SK-N-SH treated with all-trans-retinoic acid at 6 μM for 48 hours (cell line): ENCODE measurements at regions not wholly inside any gene's neighbourhood (a gene's known extent, or its start where the extent isn't known, plus 50 kb on each side); places are given as distances from the start of the nearest gene placed in this dataset.

ENCODE experiments used
- ATAC-seq: fragments of 200-7000 bp; cut with Tn5 transposase; 3 replicates; pipeline ENCODE4 v1.9.1; 2020; ENCODE audit warnings: mild to moderate bottlenecking, moderate library complexity
- ARNTL ChIP-seq: fragments of 450-650 bp; formaldehyde crosslinking; IDR thresholded peaks from 2 replicates; pipeline ENCODE4 v1.5.0; 2020; ENCODE audit warnings: low read depth, mild to moderate bottlenecking, moderate library complexity, borderline replicate concordance
- BACH2 ChIP-seq: fragments of 250-450 bp; sonication (Bioruptor Pico); IDR thresholded peaks from 2 replicates; pipeline ENCODE4 v1.9.0; 2021; ENCODE audit warnings: mild to moderate bottlenecking, borderline replicate concordance
- CREB5 ChIP-seq: fragments of 250-450 bp; sonication (Bioruptor Pico); IDR thresholded peaks from 2 replicates; pipeline ENCODE4 v1.5.1; 2020; ENCODE audit warnings: low read depth, mild to moderate bottlenecking, moderate library complexity
- CSDC2 ChIP-seq: fragments of 250-450 bp; sonication (Bioruptor Pico); IDR thresholded peaks from 2 replicates; pipeline ENCODE4 v1.5.0; 2020; ENCODE audit warnings: mild to moderate bottlenecking, moderate library complexity
- CSRNP3 ChIP-seq: fragments of 250-450 bp; sonication (Bioruptor Pico); IDR thresholded peaks from 2 replicates; pipeline ENCODE4 v1.5.1; 2021; ENCODE audit warnings: mild to moderate bottlenecking, moderate library complexity
- ESRRG ChIP-seq: fragments of 250-450 bp; sonication (Bioruptor Pico); IDR thresholded peaks from 2 replicates; pipeline ENCODE4 v1.6.1; 2021; ENCODE audit warnings: mild to moderate bottlenecking
- GLIS3 ChIP-seq: fragments of 250-450 bp; sonication (Bioruptor Pico); IDR thresholded peaks from 2 replicates; pipeline ENCODE4 v1.5.0; 2020; ENCODE audit warnings: mild to moderate bottlenecking, moderate library complexity
- ISL1 ChIP-seq: fragments of 250-450 bp; sonication (Bioruptor Pico); IDR thresholded peaks from 2 replicates; pipeline ENCODE4 v2.1.2; 2022; ENCODE audit warnings: mild to moderate bottlenecking, moderate library complexity
- OSR1 ChIP-seq: fragments of 250-450 bp; sonication (Bioruptor Pico); IDR thresholded peaks from 2 replicates; pipeline ENCODE4 v1.8.0; 2022; ENCODE audit warnings: moderate library complexity, mild to moderate bottlenecking, inconsistent platforms
- POU6F1 ChIP-seq: fragments of 250-450 bp; sonication (Bioruptor Pico); IDR thresholded peaks from 2 replicates; pipeline ENCODE4 v1.8.0; 2021; ENCODE audit warnings: low read depth, mild to moderate bottlenecking, moderate library complexity, borderline replicate concordance
- PPARA ChIP-seq: fragments of 250-450 bp; sonication (Bioruptor Pico); IDR thresholded peaks from 2 replicates; pipeline ENCODE4 v1.5.0; 2020; ENCODE audit warnings: mild to moderate bottlenecking, borderline replicate concordance
- RARB ChIP-seq: fragments of 250-450 bp; sonication (Bioruptor Pico); IDR thresholded peaks from 2 replicates; pipeline ENCODE4 v1.8.0; 2021; ENCODE audit warnings: mild to moderate bottlenecking, moderate library complexity
- SNAI2 ChIP-seq: fragments of 250-450 bp; sonication (Bioruptor Pico); IDR thresholded peaks from 2 replicates; pipeline ENCODE4 v1.5.0; 2020; ENCODE audit warnings: mild to moderate bottlenecking, moderate library complexity
- TCF4 ChIP-seq: fragments of 250-450 bp; sonication (Bioruptor Pico); IDR thresholded peaks from 2 replicates; pipeline ENCODE4 v1.8.0; 2021; ENCODE audit warnings: mild to moderate bottlenecking, moderate library complexity, borderline replicate concordance
- TOX ChIP-seq: fragments of 250-450 bp; sonication (Bioruptor Pico); IDR thresholded peaks from 2 replicates; pipeline ENCODE4 v1.8.0; 2021; ENCODE audit warnings: mild to moderate bottlenecking, moderate library complexity, borderline replicate concordance
- TSHZ2 ChIP-seq: fragments of 250-450 bp; sonication (Bioruptor Pico); IDR thresholded peaks from 2 replicates; pipeline ENCODE4 v1.5.0; 2020; ENCODE audit warnings: mild to moderate bottlenecking, moderate library complexity
- ZC3H10 ChIP-seq: fragments of 250-450 bp; sonication (Bioruptor Pico); IDR thresholded peaks from 2 replicates; pipeline ENCODE4 v1.5.1; 2021; ENCODE audit warnings: mild to moderate bottlenecking, moderate library complexity
- ZFP3 ChIP-seq: fragments of 250-450 bp; sonication (Bioruptor Pico); IDR thresholded peaks from 2 replicates; pipeline ENCODE4 v1.5.0; 2020; ENCODE audit warnings: mild to moderate bottlenecking, moderate library complexity
- ZFP30 ChIP-seq: fragments of 450-650 bp; formaldehyde crosslinking; IDR thresholded peaks from 2 replicates; pipeline ENCODE4 v1.5.0; 2022; ENCODE audit warnings: mild to moderate bottlenecking, moderate library complexity
- ZNF565 ChIP-seq: fragments of 450-650 bp; formaldehyde crosslinking; conservative IDR thresholded peaks from 2 replicates; pipeline ENCODE4 v1.5.0; 2020; ENCODE audit warnings: low read depth, mild to moderate bottlenecking, moderate library complexity
- ZNF70 ChIP-seq: fragments of 450-650 bp; formaldehyde crosslinking; IDR thresholded peaks from 2 replicates; pipeline ENCODE4 v1.5.0; 2020; ENCODE audit warnings: mild to moderate bottlenecking, moderate library complexity
- ZNF8 ChIP-seq: fragments of 450-650 bp; formaldehyde crosslinking; IDR thresholded peaks from 2 replicates; pipeline ENCODE4 v1.5.0; 2020; ENCODE audit warnings: mild to moderate bottlenecking, moderate library complexity
- TF ChIP-seq, protein P1 (sequence below): fragments of 250-450 bp; sonication (Bioruptor Pico); IDR thresholded peaks from 2 replicates; pipeline ENCODE4 v1.8.0; 2020; ENCODE audit warnings: mild to moderate bottlenecking, moderate library complexity, borderline replicate concordance

- no peak for ATAC-seq
- TF ChIP-seq OSR1 (CRISPR knock-in tag): no peak
- TF ChIP-seq BACH2 (CRISPR knock-in tag): no peak
- no peak for TF ChIP-seq ZNF8 (CRISPR knock-in tag)
- TF ChIP-seq ISL1: no peak
- no peak for TF ChIP-seq PPARA (CRISPR knock-in tag)
- TF ChIP-seq, protein P1, sequence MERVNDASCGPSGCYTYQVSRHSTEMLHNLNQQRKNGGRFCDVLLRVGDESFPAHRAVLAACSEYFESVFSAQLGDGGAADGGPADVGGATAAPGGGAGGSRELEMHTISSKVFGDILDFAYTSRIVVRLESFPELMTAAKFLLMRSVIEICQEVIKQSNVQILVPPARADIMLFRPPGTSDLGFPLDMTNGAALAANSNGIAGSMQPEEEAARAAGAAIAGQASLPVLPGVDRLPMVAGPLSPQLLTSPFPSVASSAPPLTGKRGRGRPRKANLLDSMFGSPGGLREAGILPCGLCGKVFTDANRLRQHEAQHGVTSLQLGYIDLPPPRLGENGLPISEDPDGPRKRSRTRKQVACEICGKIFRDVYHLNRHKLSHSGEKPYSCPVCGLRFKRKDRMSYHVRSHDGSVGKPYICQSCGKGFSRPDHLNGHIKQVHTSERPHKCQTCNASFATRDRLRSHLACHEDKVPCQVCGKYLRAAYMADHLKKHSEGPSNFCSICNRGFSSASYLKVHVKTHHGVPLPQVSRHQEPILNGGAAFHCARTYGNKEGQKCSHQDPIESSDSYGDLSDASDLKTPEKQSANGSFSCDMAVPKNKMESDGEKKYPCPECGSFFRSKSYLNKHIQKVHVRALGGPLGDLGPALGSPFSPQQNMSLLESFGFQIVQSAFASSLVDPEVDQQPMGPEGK (CRISPR knock-in tag): no peak
- TF ChIP-seq POU6F1 (CRISPR knock-in tag): no peak
- TF ChIP-seq CSDC2 (CRISPR knock-in tag): no peak
- TF ChIP-seq TOX (CRISPR knock-in tag): no peak
- no peak for TF ChIP-seq ZFP3
- no peak for TF ChIP-seq ZC3H10
- TF ChIP-seq ARNTL (CRISPR knock-in tag): no peak
- no peak for TF ChIP-seq TCF4 (CRISPR knock-in tag)
- no peak for TF ChIP-seq ESRRG (CRISPR knock-in tag)
- no peak for TF ChIP-seq SNAI2 (CRISPR knock-in tag)
- no peak for TF ChIP-seq CREB5 (CRISPR knock-in tag)
- TF ChIP-seq CSRNP3 (CRISPR knock-in tag): no peak
- no peak for TF ChIP-seq ZFP30
Observed at GRCh38 chr7:136213012-136213411, 235.9 kb upstream of the MTPN start.

- TF ChIP-seq OSR1 (CRISPR knock-in tag): no peak
- no peak for TF ChIP-seq RARB
- TF ChIP-seq CREB5 (CRISPR knock-in tag): no peak
- TF ChIP-seq ZFP30: no peak
- no peak for TF ChIP-seq ZNF8 (CRISPR knock-in tag)
- no peak for TF ChIP-seq TCF4 (CRISPR knock-in tag)
- no peak for TF ChIP-seq ZC3H10
- no peak for TF ChIP-seq SNAI2 (CRISPR knock-in tag)
- TF ChIP-seq ZNF565 (CRISPR knock-in tag): no peak
- TF ChIP-seq POU6F1 (CRISPR knock-in tag): no peak
- TF ChIP-seq GLIS3: no peak
- no peak for TF ChIP-seq ISL1
- TF ChIP-seq TSHZ2: no peak
- no peak for TF ChIP-seq ESRRG (CRISPR knock-in tag)
- TF ChIP-seq CSDC2 (CRISPR knock-in tag): no peak
- TF ChIP-seq BACH2 (CRISPR knock-in tag): no peak
- no peak for TF ChIP-seq PPARA (CRISPR knock-in tag)
- TF ChIP-seq ZFP3: no peak
- no peak for TF ChIP-seq ZNF70 (CRISPR knock-in tag)
- TF ChIP-seq, protein P1 (CRISPR knock-in tag): no peak
- ATAC-seq: no peak
Observed at GRCh38 chr7:136210664-136211063, 233.5 kb upstream of the MTPN start.
